ENCODE measurements at regions not wholly inside any gene's neighbourhood (a gene's known extent, or its start where the extent isn't known, plus 50 kb on each side); places are given as distances from the start of the nearest gene placed in this dataset.

DNA sequence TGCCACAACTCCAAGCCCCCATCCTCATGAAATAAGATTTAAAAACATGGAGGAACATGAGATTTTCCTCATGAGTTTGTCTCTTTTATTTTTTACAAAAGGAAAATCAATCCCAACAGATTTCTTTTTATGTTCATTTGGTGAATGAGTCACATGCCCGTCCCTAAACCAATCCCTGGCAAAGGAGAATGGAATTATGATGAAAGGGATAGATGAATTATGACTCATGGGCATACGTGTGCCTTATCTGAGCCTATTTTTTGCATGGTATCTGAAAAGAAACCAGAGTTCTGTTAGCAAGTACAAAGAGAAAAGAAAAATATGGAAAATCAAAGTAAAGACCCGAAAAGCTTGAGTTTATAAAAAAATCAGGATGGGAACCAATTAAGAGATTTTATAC lies 267.5 kb upstream of the TMEM161B start:
- H3K9me3 ChIP-seq, result no peaks in the 10 kb centered on the region
- no peaks in the 10 kb centered on the region for H3K4me1 ChIP-seq
- no peaks in the 10 kb centered on the region for H3K27me3 ChIP-seq
- no peaks in the 10 kb centered on the region for H3K36me3 ChIP-seq
- intact Hi-C loops (cut with DNase I), result no loop called here
- no peak for DNase-seq
- H3K27ac ChIP-seq, result no peak overlapping the region
- no peak overlapping the region for H3K4me3 ChIP-seq
- TF ChIP-seq CTCF (IDR thresholded peaks at IDR 0.05), result no peak
- ATAC-seq, result no peak

- H3K27me3 ChIP-seq, result no peaks in the 10 kb centered on the region
- no peaks in the 10 kb centered on the region for H3K36me3 ChIP-seq
- no peaks in the 10 kb centered on the region for H3K4me1 ChIP-seq
- DNase-seq (no peak), ATAC-seq (no peak)
- no peaks in the 10 kb centered on the region for H3K9me3 ChIP-seq
- intact Hi-C loops (cut with DNase I), result no loop called here
- TF ChIP-seq CTCF (IDR thresholded peaks at IDR 0.05), result no peak
- H3K27ac ChIP-seq, result no peak overlapping the region
- no peak overlapping the region for H3K4me3 ChIP-seq
Measured at GRCh38 chr5:88524941-88525340, 256.3 kb upstream of the TMEM161B start.

GRCh38 chr5:88519066-88519465 lies 250.4 kb upstream of the TMEM161B start:
- no peaks in the 10 kb centered on the region for H3K36me3 ChIP-seq
- no peak for TF ChIP-seq CTCF (IDR thresholded peaks at IDR 0.05)
- intact Hi-C loops (cut with DNase I), result no loop called here

GRCh38 chr5:88518131-88519016 lies 249.7 kb upstream of the TMEM161B start:
- no peak overlapping the region for H3K4me3 ChIP-seq

More at GRCh38 chr5:88519066-88519465, 250.4 kb upstream of the TMEM161B start:
- Histone ChIP-seq H3K4me1 (no peaks in the 10 kb centered on the region), H3K27me3 (no peaks in the 10 kb centered on the region), H3K4me3 (no peak overlapping the region), H3K9me3 (no peaks in the 10 kb centered on the region), H3K27ac (no peak overlapping the region)
- ATAC-seq (no peak), DNase-seq (no peak)

More at GRCh38 chr5:88518131-88519016, 249.7 kb upstream of the TMEM161B start:
- intact Hi-C loops (cut with DNase I), result no loop called here
- TF ChIP-seq CTCF (IDR thresholded peaks at IDR 0.05), result no peak
- H3K27ac ChIP-seq, result no peak overlapping the region
- no peaks in the 10 kb centered on the region for H3K27me3 ChIP-seq
- no peak for ATAC-seq
- no peaks in the 10 kb centered on the region for H3K9me3 ChIP-seq
- no peak for DNase-seq
- no peaks in the 10 kb centered on the region for H3K36me3 ChIP-seq
- no peaks in the 10 kb centered on the region for H3K4me1 ChIP-seq
